ENCODE measurements at regions not wholly inside any gene's neighbourhood (a gene's known extent, or its start where the extent isn't known, plus 50 kb on each side); places are given as distances from the start of the nearest gene placed in this dataset.

- no peak for TF ChIP-seq CTCF (conservative IDR thresholded peaks at IDR 0.05 in 1 of 2, IDR thresholded peaks at IDR 0.05 in 1 of 2; ENCODE audit: low read depth in 1 of 2, low read length in 2 of 2)
- TF ChIP-seq EZH2 (IDR thresholded peaks at IDR 0.05; ENCODE audit: low read length, missing control alignments): no peak
These were observed 667.3 kb upstream of the CDH9 start for GRCh38 chr5:27705661-27706060.

Measured in fibroblast of lung (primary cell).